ENCODE measurements at regions not wholly inside any gene's neighbourhood (a gene's known extent, or its start where the extent isn't known, plus 50 kb on each side); places are given as distances from the start of the nearest gene placed in this dataset.

DNA sequence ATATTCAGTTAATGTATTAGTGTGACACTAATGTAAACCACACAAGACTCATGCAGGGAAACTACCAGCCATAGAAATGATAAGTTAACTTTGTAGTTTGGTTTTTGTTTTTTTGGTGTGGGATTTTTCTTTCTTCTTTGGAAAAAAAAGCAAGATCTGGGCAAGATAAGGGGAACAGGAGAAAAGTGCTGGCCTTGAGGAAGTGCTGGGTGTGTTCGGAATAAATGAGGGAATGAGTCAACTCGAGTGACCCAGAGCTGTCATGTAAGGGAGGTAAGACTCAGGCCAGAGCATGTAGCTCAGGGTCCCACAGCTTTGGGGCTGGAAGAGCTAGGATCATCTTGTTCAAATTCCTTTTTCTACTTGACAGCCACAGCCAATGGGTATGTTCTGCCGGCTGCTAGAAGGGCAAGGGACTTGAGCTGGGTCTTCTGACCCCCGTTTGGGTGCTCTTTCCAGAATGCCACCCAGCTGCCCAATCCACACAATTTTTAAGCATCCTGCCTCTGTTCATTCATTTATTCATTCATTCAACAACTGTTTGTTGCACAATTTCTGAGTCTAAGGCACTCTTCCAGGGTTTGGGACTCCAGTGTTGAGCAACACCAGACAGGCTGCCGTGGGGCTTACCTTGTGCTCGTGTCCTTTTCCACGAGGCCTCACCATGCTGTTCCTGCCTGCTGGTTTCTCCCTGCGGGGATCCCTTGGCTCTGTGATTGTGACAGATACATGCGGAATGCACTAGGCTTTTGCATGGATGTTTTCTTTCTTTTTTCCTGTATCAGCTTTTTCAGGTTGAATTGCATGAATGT lies 54.5 kb downstream of the CLDN34 start:
- no peak for DNase-seq

DNA sequence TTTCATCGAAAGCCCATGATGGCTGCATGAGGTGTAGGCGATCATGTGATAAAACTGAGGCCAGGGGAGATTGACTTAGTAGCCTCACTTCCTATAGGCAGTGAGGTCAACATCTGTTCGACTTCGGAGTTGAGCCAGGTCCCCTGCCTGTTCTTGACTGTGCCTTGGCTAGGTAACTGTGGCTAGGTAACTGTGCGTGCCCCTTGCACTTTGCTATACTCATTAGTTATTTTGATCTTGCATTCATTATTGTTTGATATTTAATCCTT lies 55.0 kb downstream of the CLDN34 start:
- no peak for DNase-seq

DNA sequence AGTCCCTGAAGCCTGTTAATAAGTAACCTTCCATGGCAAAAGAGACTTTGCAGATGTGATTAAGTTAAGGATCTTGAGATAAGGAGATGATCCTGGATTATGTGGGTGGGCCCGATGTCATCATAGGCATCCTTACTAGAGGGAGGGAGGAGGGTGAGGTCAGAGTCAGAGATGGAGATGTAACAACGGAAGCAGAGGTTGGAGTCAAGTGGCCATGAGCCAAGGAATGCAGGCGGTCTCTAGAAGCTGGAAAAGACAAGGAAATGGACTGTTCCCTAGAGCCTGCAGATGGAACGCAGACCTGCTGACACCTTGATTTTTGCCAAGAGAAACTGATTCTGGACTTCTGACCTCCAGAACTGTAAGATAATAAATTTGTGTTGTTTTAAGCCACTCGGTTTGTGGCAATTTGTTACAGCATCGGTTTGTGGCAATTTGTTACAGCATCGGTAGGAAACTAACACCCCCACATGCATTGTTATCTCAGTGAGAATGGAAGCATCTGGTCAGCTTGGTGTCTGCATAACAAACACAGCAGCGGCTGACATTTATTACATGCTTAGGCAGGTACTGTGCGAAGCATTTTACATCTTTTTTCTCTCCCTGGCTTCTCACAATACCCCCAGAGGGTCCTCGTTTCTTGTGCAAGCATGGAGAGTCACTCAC lies 55.6 kb downstream of the CLDN34 start:
- DNase-seq = no peak

DNA sequence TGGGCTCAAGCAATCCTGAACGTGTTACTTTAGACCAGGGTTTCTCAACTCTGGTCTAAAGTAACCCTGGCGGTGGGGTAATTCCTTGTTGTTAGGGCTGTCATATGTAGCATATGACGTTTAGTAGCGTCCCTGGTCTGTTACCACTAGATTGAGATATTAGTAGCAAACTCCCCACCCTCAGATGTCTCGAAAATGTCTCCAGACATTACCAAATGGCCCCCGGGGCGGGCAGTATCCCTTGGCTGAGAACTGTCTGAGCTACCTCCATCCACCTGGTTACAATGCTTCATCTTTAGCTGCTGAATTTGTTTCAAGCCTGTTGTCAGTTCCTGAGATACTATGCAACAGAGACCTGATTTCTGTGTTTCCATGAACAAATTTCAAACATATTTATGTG lies 56.7 kb downstream of the CLDN34 start:
- DNase-seq = no peak

DNA sequence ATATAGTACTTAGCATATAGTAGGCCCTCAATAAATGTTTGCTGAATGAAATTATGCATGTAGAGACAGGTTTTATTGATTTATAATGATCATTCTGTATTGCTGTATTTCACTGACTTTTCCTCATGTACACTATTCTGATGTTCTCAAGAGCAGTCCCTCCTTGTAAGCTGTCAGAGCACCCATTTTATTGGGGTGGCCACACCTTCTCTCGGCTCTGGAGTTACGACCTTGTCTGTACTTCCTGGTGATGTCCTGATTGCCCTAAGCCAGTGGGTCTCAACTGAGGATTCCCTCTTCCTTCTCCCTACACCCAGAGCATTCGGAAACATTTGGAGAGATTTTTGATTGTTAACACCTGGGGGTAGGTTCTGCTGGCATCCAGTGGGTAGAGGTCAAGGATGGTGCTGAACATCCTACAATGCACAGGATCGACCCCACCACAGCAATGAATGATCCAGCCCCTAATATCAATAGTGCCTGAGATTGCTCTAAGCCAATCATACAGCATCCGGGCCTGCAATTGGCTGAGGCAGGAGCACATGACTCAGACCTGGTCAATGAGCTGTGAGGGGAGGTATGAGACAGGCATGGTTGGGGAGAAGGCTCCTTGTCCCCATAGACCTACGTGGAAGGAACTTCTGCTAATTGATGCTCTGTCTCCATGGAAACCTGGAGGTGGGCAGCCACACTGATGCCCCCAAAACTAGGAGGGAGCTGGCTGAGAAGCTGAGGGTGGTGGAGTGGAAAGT lies 58.8 kb downstream of the CLDN34 start:
- DNase-seq = no peak

DNA sequence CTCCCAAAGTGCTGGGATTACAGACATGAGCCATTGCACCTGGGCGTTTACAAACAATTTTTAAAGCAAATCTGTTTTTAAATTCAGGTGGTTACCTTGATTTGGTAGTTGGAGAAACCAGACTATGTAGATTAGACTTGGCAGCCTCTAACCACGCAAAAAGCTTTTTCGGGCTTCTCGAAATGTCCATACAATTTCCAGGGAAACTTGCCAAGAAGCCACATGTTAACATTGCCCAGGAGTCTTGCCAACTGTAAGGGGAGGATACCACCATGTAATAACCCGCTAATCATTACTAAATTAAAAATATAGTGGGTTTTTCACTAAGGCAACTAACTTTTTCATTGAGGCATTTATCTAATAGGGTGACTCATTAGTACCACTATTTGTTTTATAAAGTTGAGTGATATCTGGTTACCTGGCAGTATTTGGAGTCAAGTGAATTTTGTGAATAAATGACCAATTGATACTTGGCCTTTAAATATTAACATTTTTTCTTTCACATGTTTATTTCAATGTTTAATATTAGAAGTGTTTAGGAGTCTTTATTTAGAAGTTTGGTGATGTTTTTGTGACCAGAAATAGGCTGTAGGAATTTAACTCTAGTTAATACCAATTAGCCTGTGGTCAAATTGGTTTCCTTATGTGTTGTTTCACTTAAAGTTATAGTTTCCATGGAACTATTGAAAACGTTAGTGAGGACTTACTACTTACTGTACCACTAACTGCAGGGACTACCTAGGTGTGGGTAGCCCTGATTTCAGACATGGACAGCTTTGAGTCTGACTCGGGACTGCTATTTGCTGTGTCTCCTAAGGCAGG lies 61.3 kb downstream of the CLDN34 start:
- no peak for DNase-seq

DNA sequence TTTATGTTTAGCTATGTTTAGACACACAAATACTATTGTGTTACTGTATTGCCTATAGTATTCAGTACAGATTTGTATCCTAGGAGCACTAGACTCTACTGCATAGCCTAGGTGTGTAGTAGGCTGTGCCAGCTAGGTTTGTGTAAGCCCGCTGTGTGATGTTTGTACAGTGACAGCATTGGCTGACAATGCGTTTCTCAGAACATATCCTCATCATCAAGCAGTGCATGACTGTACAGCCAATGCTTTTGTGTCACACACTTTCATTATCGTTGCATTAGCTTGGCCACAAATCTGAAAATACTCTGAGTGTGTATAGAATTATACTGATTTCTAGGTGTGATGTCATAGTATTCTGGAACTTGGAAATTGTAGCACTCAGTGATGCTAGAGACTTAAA lies 63.4 kb downstream of the CLDN34 start:
- DNase-seq = no peak

DNA sequence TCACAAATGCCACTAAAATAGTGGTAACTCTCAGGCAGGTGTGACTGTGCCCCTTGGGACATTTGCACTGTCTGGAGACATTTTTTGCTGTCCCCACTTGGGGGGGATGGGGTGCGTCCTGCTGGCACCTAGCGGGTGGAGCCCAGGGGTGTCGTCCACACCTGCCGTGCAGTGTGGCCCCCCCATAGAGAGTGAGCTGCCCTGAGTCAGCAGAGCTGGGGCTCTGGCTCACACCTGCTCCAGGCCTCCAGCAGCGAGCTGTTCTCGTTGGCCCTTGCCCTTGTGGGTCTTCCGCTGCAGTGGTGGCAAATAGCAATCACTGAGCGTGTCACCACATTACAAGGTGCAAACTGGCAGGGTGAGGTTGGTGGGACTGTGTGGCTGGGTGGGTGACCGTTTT lies 64.6 kb downstream of the CLDN34 start:
- DNase-seq = no peak

DNA sequence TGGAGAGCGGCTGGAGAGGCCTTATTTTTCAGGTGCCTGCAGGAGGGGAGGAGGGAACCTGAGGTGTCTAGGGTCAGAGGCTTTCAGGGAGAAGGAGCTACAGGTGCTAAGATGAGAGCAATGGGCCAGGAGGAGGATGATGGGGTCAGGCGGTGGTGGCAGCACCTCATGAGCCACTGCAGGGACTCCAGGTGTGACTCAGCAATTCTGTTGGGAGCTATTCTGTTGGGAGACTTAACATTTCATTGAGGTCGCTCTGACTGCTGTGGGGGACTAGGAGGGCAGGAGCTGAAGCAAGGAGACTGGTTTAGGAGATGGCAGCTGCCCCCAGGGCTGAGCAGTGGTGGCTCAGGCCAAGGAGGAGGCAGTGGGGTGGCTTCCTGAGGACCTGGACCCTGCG lies 65.0 kb downstream of the CLDN34 start:
- no peak for DNase-seq

DNA sequence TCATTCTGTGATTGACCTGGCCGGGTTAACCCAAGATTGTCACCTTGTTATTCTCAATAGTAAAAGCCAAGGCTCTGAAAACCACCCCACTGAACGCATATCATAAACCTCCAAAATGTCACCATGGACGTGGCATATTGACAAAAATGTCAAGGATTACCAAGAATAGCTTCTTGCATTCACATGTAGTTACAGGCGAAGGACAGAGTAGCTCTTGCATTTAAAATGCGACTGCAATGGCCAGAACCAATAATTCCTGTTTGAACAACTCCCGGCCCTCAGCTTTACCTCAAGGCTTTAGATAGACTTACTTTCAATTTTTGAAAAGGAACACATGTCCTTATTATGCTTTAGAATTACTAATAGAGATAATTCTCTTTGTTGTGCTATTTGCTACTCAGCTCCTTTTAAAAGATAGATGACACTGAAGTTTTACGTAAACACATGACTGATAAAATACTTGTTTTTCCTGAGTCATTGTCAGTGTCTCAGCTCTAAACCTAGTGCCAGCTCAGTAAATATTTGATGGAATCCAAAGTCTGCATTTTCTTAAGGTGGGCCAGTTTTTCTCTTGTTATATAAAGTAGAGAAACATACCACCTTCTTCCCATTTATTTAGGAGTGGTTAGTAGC lies 66.3 kb downstream of the CLDN34 start:
- no peak for DNase-seq

DNA sequence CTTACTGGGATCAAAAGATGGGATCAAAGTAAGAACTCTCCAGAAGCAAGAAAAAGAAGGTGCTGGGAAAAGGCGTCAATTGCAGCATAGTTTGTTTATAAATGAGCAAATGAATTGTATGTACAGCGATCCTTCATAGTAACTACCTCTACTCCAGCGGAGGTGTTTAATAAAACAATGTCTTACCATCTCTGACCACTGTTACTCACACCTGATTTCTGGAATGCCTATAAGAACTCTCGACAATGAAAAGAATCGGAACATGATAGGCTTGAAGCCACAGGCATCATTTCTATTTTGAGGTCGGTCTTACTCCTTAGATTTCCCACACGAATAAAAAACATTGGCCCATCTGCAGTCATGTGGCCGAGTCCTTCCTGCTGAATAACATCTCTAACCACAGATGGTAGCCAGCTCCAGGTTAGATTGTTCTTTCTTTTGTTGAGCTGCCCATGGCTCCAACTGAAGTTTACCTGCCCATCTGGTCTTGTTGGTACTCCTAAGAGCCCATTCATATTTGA lies 67.6 kb downstream of the CLDN34 start:
- no peak for DNase-seq

DNA sequence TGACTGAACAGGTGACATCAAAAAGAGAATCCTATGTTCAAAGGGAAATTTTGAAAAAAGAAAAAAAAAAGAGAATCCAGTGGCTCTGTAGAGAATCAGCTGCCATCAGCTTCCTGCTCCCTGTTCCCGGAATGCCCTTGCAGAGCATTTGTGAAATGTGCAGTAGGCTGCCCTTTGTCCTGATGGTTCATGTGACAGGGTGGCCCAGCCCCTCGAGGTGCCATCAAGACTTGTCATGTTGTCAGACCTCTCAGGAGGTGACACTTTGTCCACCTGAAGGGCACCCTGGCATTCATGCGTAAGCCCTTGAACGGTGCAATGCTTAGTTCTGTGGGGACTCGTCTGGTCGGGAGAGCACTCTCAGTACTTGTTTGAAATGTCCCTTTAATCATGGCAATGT lies 71.4 kb downstream of the CLDN34 start:
- no peak for DNase-seq

DNA sequence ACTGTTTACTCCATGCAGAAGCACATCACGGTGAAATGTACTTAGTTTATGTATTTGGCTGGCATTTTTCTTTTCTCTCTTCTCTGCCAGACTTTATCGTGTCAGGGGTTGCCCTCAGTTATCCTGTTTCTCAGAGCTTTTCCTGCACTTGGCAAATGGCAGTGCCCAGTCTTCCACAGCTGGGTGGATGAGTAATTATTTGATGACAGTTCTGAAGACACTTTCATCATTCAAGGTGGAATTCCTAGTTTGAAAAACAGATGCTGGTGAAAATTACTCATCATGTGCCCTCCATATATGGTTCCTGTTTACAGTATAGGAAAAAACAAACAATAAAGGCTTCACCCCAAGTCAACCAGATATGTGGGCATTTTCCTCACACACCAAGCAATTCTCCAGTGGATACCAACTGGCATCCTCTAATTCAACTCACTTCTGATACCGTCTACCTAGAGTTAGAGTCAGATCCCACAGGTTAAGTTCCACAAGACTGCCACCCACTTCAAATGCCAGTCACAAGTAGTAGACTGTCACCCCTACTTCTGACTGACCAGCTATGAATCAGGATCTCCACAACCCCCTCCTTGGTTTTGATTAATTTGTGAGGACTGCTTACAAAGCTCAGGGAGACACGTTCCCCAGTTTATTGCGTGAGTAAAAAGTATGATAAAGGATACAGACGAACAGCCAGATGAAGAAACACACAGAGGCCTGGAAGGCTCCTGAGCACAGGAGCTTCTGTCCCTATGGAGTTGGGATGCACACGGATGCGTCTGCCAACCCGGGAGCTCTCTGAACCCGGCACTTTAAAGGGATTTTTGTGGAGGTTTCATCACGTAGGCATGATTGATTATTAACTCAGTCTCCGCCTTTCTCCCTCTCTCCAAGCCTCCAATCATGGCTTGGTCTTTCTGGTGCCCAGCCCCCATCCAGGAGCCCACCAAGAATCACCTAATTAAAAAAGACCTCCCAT lies 72.9 kb downstream of the CLDN34 start:
- DNase-seq = no peak

DNA sequence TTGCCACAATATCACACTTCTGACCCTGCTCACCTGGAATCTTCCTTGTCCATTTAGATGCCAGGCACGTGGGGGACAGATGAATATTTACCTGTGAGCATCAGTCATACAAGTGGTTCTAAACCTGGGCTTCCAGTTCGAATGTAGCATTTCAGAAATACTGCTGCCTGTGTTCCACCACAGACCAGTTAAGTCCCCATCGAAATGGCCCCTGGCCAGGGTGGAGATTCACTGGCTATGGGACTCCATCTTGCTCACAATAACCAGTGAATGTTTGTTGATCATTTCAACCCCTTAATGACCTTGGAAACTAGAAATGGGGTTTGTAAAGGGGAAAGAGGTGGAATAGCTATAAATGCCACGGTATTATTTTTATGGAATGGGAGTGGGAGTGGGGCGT lies 73.8 kb downstream of the CLDN34 start:
- DNase-seq = no peak

DNA sequence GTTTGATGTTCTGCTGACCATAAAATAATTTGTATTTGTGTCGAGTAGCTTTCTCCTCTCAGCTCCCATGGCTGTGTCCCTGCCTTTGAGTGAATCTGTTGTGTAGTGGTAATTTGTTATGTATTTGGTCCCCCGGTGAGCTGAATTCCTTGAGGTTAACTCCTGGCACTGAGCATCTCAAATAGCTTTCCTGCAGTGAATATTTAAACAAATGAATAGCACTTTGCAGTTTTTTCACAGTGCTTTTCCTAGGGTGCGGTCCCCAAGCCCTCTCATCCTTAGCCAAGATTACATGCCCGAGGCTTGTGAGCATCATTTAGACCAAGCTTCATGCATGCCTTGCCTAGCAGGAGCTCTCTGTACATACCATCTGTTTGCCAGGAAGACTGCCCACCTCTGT lies 74.2 kb downstream of the CLDN34 start:
- DNase-seq = no peak

DNA sequence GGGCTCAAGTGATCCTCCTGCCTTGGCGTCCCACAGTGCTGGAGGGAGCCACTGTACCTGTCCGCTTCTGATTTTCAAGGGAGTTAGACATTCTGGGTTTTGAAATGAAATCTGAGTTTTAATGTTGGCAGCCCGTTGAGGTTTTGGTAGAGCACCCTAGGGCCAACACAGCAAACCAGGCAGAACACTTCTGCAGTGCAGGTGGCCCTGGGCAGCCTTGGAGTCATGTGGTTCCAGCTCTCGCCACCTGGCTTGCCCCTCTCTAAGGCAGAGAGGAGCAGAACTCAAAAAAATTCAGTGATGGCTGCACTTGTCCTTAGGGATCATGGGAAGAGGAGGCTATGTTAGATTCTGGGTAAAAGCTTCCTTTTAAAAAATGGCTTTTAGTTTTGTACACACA lies 74.9 kb downstream of the CLDN34 start:
- no peak for DNase-seq

DNA sequence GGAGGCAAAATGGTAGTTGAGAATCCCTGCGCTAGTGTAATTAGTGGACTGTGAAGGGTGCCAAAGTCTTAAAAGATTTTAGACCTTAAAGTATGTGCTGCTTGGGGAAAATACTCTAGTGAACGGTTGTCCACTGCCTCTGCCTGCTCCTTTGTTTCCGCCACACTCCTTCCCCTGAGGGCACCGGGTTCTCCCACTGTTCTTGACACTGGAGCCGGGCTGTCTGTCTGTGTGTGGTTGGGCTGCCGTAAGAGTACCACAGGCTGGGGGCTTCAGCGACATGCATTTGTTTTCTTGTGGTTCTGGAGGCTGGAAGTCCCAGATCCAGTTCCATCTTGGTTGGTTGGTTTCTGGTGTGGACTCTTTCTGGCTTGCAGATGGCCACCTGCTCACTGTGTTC lies 76.2 kb downstream of the CLDN34 start:
- no peak for DNase-seq

DNA sequence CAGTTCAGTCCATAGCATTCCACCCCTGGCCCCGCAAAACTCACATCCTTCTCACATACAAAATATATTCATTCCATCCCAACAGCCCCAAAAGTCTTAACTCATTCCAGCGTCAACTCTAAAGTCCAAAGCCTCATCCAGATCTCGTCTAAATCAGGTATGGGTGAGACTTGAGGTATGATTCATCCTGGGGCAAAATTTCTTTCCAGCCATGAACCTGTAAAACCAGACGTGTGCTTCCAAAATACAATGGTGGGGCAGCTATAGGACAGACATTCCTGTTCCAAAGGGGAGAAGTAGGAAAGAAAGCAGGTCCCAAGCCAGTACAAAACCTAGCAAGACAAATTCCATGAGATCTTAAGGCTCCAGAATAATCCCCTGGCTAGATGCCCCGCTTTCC lies 76.9 kb downstream of the CLDN34 start:
- DNase-seq = no peak

DNA sequence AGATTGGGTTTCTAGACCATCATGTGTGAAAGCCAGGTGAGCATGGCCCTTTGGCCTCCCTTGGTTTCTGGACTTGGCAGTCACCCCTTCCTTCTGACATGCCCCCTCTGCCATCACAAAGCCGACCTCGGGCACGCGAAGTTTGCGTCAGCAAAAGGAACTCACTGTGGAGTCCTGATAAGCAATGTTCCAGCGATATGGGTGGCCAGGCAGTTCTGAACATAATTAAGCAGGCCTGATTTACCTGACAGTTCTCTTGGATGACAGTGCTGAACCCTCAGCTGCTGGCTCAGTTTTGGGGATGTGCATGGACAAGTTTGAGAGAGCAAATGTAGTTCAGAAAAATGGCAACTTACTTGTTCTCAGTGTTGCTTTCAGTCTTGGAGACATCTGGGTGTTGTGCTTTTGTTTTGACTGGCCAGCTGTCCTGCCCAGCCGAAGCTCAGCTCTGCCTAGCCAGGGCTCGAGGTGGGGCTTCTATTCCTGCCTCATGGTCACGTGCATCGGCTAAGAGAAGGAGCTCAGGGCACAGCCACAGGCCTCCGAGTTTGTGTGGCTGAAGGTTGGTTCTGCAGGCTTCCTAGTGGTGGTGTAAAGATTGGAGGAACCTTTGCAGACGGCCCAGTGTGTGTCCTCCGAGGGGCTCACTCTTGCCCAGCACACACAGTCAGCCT lies 78.3 kb downstream of the CLDN34 start:
- DNase-seq = no peak

DNA sequence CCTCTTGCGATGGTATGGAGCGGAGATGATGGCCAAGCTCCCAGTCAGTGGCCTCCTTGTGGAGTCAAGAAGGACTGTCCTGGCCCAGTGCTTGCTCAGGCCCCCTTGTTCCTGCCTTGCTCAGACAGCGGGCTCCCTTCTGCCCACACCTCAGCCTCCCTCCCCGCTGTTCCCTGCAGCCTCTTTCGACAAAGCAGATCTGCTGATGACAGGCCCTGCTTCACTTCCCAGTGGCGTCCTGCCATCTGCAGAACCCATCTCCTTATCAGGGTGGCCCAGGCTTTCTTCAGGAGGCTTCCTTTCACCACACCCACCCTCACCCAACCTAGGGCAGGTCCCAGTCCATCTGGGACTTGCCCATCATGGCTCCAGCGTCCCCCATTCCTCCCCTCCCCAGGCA lies 80.0 kb downstream of the CLDN34 start:
- no peak for DNase-seq

DNA sequence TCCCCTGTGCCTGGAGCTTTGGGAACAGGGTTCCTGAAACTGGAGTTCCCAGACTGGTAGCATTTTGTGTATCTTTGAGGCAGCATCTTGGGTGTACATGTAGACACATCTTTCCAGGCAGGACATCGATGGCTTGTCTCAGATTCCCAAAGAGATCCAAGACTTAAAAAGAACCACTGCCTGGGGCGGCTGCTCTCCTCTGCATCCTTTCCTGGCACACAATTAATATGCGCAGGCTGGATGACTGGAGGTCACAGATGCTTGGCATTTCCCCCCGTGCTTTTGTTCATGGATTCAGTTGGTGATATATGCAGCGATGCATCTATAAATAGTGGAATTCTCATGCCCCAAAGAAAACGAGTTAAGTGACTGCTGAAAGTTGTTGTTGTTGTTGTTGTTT lies 80.5 kb downstream of the CLDN34 start:
- DNase-seq = no peak

Data from CD4-positive, alpha-beta T cell treated with Interleukin-10 for 1 hour (primary cell).